HPDE6-E6E7 (cell line): ENCODE measurements at regions not wholly inside any gene's neighbourhood (a gene's known extent, or its start where the extent isn't known, plus 50 kb on each side); places are given as distances from the start of the nearest gene placed in this dataset.

Experiments used
- DNase-seq: peaks from one replicate; pipeline ENCODE4 v3.0.0; 2011; ENCODE audit warnings: missing footprints; ENCODE audit errors: extremely low spot score

GRCh38 chr4:140213749-140214148, 59.8 kb upstream of the MAML3 start:
- peak; percentile 29 for DNase-seq

GRCh38 chr4:140213116-140213515, 59.1 kb upstream of the MAML3 start:
- DNase-seq: no peak

GRCh38 chr4:140212646-140213045, 58.7 kb upstream of the MAML3 start:
- DNase-seq: no peak

- no peak for DNase-seq
Measured at GRCh38 chr4:140212194-140212593, 58.2 kb upstream of the MAML3 start.

- DNase-seq: no peak
Measured at GRCh38 chr4:140211693-140212092, 57.7 kb upstream of the MAML3 start.

GRCh38 chr4:140211161-140211560, 57.2 kb upstream of the MAML3 start:
- DNase-seq: no peak

GRCh38 chr4:140208921-140209320, 54.9 kb upstream of the MAML3 start:
- no peak for DNase-seq
